SK-N-SH treated with all-trans-retinoic acid at 6 μM for 48 hours (cell line): ENCODE measurements at regions not wholly inside any gene's neighbourhood (a gene's known extent, or its start where the extent isn't known, plus 50 kb on each side); places are given as distances from the start of the nearest gene placed in this dataset.

ENCODE experiments used
- ARNTL ChIP-seq: fragments of 450-650 bp; formaldehyde crosslinking; IDR thresholded peaks from 2 replicates; pipeline ENCODE4 v1.5.0; 2020; ENCODE audit warnings: low read depth, mild to moderate bottlenecking, moderate library complexity, borderline replicate concordance
- BACH2 ChIP-seq: fragments of 250-450 bp; sonication (Bioruptor Pico); IDR thresholded peaks from 2 replicates; pipeline ENCODE4 v1.9.0; 2021; ENCODE audit warnings: mild to moderate bottlenecking, borderline replicate concordance
- ISL1 ChIP-seq: fragments of 250-450 bp; sonication (Bioruptor Pico); IDR thresholded peaks from 2 replicates; pipeline ENCODE4 v2.1.2; 2022; ENCODE audit warnings: mild to moderate bottlenecking, moderate library complexity
- PPARA ChIP-seq: fragments of 250-450 bp; sonication (Bioruptor Pico); IDR thresholded peaks from 2 replicates; pipeline ENCODE4 v1.5.0; 2020; ENCODE audit warnings: mild to moderate bottlenecking, borderline replicate concordance
- ZFP3 ChIP-seq: fragments of 250-450 bp; sonication (Bioruptor Pico); IDR thresholded peaks from 2 replicates; pipeline ENCODE4 v1.5.0; 2020; ENCODE audit warnings: mild to moderate bottlenecking, moderate library complexity
- ZFP30 ChIP-seq: fragments of 450-650 bp; formaldehyde crosslinking; IDR thresholded peaks from 2 replicates; pipeline ENCODE4 v1.5.0; 2022; ENCODE audit warnings: mild to moderate bottlenecking, moderate library complexity
- ZNF70 ChIP-seq: fragments of 450-650 bp; formaldehyde crosslinking; IDR thresholded peaks from 2 replicates; pipeline ENCODE4 v1.5.0; 2020; ENCODE audit warnings: mild to moderate bottlenecking, moderate library complexity
- TF ChIP-seq, protein P1 (sequence below): fragments of 250-450 bp; sonication (Bioruptor Pico); IDR thresholded peaks from 2 replicates; pipeline ENCODE4 v1.8.0; 2020; ENCODE audit warnings: mild to moderate bottlenecking, moderate library complexity, borderline replicate concordance
- TF ChIP-seq, protein P2 (sequence below): fragments of 250-450 bp; sonication (Bioruptor Pico); IDR thresholded peaks from 2 replicates; pipeline ENCODE4 v1.5.0; 2020; ENCODE audit warnings: mild to moderate bottlenecking, moderate library complexity

DNA sequence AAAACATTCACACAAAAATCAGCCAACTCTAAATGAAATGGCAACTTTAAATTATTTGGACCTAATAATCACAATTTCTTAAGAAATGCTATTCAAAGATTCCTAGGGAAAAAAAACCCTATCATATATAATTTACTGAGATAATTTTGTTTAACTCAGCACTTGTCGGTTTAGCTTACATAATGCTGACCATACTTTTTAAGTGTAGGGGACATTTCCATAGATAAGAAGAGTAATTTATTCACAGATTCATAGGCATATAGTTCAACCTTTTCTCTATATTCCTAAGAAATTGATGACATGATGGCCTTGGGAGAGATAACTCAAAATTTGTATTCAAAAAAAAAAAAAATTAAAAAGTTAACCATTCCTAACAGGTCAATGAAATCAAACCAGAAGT, 260.8 kb upstream of the PGRMC2 start:
- TF ChIP-seq PPARA (CRISPR knock-in tag) = no peak
- TF ChIP-seq, protein P1, sequence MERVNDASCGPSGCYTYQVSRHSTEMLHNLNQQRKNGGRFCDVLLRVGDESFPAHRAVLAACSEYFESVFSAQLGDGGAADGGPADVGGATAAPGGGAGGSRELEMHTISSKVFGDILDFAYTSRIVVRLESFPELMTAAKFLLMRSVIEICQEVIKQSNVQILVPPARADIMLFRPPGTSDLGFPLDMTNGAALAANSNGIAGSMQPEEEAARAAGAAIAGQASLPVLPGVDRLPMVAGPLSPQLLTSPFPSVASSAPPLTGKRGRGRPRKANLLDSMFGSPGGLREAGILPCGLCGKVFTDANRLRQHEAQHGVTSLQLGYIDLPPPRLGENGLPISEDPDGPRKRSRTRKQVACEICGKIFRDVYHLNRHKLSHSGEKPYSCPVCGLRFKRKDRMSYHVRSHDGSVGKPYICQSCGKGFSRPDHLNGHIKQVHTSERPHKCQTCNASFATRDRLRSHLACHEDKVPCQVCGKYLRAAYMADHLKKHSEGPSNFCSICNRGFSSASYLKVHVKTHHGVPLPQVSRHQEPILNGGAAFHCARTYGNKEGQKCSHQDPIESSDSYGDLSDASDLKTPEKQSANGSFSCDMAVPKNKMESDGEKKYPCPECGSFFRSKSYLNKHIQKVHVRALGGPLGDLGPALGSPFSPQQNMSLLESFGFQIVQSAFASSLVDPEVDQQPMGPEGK (CRISPR knock-in tag) = no peak
- no peak for TF ChIP-seq ARNTL
- TF ChIP-seq ISL1 = no peak
- no peak for TF ChIP-seq BACH2
- TF ChIP-seq, protein P2, sequence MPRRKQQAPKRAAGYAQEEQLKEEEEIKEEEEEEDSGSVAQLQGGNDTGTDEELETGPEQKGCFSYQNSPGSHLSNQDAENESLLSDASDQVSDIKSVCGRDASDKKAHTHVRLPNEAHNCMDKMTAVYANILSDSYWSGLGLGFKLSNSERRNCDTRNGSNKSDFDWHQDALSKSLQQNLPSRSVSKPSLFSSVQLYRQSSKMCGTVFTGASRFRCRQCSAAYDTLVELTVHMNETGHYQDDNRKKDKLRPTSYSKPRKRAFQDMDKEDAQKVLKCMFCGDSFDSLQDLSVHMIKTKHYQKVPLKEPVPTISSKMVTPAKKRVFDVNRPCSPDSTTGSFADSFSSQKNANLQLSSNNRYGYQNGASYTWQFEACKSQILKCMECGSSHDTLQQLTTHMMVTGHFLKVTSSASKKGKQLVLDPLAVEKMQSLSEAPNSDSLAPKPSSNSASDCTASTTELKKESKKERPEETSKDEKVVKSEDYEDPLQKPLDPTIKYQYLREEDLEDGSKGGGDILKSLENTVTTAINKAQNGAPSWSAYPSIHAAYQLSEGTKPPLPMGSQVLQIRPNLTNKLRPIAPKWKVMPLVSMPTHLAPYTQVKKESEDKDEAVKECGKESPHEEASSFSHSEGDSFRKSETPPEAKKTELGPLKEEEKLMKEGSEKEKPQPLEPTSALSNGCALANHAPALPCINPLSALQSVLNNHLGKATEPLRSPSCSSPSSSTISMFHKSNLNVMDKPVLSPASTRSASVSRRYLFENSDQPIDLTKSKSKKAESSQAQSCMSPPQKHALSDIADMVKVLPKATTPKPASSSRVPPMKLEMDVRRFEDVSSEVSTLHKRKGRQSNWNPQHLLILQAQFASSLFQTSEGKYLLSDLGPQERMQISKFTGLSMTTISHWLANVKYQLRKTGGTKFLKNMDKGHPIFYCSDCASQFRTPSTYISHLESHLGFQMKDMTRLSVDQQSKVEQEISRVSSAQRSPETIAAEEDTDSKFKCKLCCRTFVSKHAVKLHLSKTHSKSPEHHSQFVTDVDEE = no peak
- no peak for TF ChIP-seq ZFP3
- TF ChIP-seq ZFP30 = no peak
- TF ChIP-seq ZNF70 (CRISPR knock-in tag) = no peak
